ENCODE measurements at regions not wholly inside any gene's neighbourhood (a gene's known extent, or its start where the extent isn't known, plus 50 kb on each side); places are given as distances from the start of the nearest gene placed in this dataset.

DNA sequence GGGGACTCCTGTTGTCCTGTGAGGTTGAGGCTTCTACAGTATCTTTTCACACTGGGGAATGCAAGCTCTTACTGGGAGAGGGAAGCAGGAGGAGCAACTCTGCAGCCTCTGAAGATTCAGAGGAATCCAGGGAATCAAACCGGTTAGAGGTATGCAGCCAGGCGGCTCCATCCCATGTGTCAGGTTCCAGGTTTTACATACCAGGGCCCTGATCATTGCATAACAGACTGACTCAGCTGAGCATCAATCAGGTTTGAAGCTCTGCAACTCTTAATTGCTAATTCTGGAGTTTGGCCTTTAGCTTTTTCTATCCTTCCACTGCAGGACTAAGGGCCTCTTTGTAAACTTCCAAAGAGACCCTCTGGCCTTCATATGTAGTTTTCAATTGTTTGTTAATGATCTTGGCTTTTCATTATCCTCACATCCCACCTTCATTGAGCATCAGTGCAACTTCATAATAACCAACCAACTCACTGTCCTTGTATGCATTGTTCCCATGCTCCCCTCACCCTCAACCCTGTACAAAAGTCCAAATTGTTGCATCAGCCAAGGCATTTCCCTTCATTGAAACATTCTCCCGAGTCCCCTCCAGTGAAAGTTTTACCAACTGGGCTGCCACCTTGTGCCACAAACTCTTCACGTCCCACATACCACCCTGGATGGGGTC lies 59.7 kb upstream of the DHX40 start:
- TF ChIP-seq, protein P1, sequence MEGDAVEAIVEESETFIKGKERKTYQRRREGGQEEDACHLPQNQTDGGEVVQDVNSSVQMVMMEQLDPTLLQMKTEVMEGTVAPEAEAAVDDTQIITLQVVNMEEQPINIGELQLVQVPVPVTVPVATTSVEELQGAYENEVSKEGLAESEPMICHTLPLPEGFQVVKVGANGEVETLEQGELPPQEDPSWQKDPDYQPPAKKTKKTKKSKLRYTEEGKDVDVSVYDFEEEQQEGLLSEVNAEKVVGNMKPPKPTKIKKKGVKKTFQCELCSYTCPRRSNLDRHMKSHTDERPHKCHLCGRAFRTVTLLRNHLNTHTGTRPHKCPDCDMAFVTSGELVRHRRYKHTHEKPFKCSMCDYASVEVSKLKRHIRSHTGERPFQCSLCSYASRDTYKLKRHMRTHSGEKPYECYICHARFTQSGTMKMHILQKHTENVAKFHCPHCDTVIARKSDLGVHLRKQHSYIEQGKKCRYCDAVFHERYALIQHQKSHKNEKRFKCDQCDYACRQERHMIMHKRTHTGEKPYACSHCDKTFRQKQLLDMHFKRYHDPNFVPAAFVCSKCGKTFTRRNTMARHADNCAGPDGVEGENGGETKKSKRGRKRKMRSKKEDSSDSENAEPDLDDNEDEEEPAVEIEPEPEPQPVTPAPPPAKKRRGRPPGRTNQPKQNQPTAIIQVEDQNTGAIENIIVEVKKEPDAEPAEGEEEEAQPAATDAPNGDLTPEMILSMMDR (IDR thresholded peaks at IDR 0.05): no peak
- peaks cover 14% of the 10 kb centered on the region for H3K27me3 Mint-ChIP-seq (ENCODE audit: low read depth, poor library complexity)
- H3K4me1 Mint-ChIP-seq: no peaks in the 10 kb centered on the region
- no peaks in the 10 kb centered on the region for H3K9me3 Mint-ChIP-seq
- no peak for DNase-seq
- H3K27ac Mint-ChIP-seq: no peak overlapping the region
- H3K4me3 Mint-ChIP-seq: no peak overlapping the region
- no peaks in the 10 kb centered on the region for H3K36me3 Mint-ChIP-seq (ENCODE audit: low read depth)

DNA sequence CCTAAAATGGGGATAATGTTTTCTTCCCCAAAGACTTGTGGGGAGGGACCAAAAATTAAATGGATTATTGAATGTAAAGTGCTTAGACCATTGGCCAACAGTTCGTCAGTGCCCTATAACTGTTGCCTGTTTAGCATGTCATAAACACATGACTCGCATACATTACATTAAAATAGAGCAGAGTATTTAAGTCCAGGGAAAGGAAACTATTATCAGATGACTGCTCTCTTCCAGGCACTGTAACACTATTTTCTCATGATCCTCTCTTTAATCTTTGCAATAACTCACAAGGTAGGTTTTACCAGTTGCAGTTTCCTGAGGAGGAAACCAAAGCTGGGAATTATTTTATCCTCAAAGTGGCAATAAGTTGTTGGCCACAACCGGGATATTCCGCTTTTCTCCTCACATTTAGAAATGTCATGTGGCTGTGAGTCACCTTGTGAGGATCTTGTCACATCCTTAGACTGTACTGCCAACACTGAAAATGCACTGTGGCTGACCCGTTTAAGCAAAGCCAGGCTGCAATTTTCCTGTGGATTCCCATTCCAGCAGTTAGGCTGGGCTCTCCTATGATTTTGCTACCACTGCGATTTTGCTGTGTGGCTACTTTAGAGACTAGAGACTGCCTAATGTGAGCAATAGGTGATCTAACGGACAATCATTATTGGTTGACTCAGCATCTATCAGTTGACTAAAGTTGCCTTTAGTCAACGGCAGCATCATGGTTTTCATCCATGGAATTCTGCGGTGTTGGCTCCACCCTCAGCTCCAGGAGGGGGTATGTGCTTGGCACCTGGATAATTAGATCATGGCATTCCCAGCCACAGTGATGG lies 58.3 kb upstream of the DHX40 start:
- DNase-seq: no peak
- Mint-ChIP-seq H3K27me3 (ENCODE audit: low read depth, poor library complexity) (peaks cover 12% of the 10 kb centered on the region), H3K4me1 (no peaks in the 10 kb centered on the region), H3K36me3 (ENCODE audit: low read depth) (no peaks in the 10 kb centered on the region), H3K9me3 (no peaks in the 10 kb centered on the region), H3K4me3 (no peak overlapping the region), H3K27ac (no peak overlapping the region)
- TF ChIP-seq, protein P1 (IDR thresholded peaks at IDR 0.05): no peak

DNA sequence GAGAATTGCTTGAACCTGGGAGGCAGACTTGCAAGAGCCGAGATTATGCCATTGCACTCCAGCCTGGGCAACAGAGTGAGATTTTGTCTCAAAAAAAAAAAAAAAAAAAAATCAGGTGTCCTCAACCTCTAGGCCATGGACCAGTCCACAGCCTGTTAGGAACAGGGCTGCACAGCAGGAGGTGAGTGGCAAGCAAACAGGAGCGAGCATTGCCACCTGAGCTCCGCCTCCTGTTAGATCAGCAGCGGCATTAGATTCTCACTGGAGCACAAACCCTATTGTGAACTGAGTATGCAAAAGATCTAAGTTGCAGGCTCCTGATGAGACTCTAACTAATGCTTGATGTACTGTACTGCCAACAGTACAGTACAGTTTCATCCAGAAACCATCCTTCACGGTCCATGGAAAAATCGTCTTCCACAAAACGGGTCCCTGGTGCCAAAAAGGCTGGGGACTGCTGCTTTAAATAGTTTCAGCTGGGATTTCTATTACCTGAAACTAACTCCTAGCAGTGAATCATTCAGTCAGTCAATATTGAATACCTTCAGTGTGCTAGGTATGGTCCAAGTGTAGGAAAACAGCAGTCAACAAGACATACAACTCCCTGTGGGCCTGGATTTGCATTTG lies 56.3 kb upstream of the DHX40 start:
- H3K36me3 Mint-ChIP-seq (ENCODE audit: low read depth): no peaks in the 10 kb centered on the region
- H3K4me1 Mint-ChIP-seq: no peaks in the 10 kb centered on the region
- TF ChIP-seq, protein P1 (IDR thresholded peaks at IDR 0.05): no peak
- peaks cover 6% of the 10 kb centered on the region for H3K27me3 Mint-ChIP-seq (ENCODE audit: low read depth, poor library complexity)
- H3K27ac Mint-ChIP-seq: no peak overlapping the region
- no peaks in the 10 kb centered on the region for H3K9me3 Mint-ChIP-seq
- H3K4me3 Mint-ChIP-seq: no peak overlapping the region
- DNase-seq: no peak

- no peaks in the 10 kb centered on the region for H3K4me1 Mint-ChIP-seq
- TF ChIP-seq, protein P1 (IDR thresholded peaks at IDR 0.05): no peak
- no peaks in the 10 kb centered on the region for H3K36me3 Mint-ChIP-seq (ENCODE audit: low read depth)
- H3K27ac Mint-ChIP-seq: no peak overlapping the region
- no peak overlapping the region for H3K4me3 Mint-ChIP-seq
- no peaks in the 10 kb centered on the region for H3K9me3 Mint-ChIP-seq
- DNase-seq: no peak
- peaks cover 3% of the 10 kb centered on the region for H3K27me3 Mint-ChIP-seq (ENCODE audit: low read depth, poor library complexity)
Observed at GRCh38 chr17:59510611-59511010, 54.8 kb upstream of the DHX40 start.

DNA sequence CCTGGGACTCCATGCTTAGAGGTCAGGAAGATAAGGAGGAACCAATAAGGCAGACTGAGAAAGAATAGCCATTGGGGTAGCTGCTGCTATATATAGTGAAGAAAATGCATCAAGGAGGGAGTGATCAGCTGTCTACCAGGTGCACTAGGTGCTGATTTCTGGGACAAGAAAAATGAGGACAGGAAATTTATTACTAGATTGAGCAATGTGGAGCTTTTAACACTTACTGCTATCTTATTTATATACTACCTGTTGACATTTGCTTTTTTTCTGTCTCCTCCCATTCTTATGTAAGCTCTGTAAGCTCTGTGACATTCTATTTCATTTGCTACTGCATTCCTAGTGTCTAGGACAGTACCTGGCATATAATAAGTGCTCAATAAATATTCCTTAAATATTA lies 53.7 kb upstream of the DHX40 start:
- no peak for DNase-seq
- H3K9me3 Mint-ChIP-seq: no peaks in the 10 kb centered on the region
- H3K4me3 Mint-ChIP-seq: no peak overlapping the region
- H3K27me3 Mint-ChIP-seq (ENCODE audit: low read depth, poor library complexity): peaks cover 7% of the 10 kb centered on the region
- no peak overlapping the region for H3K27ac Mint-ChIP-seq
- H3K4me1 Mint-ChIP-seq: no peaks in the 10 kb centered on the region
- no peaks in the 10 kb centered on the region for H3K36me3 Mint-ChIP-seq (ENCODE audit: low read depth)
- TF ChIP-seq, protein P1 (IDR thresholded peaks at IDR 0.05): no peak
